ENCODE measurements at regions not wholly inside any gene's neighbourhood (a gene's known extent, or its start where the extent isn't known, plus 50 kb on each side); places are given as distances from the start of the nearest gene placed in this dataset.

DNA sequence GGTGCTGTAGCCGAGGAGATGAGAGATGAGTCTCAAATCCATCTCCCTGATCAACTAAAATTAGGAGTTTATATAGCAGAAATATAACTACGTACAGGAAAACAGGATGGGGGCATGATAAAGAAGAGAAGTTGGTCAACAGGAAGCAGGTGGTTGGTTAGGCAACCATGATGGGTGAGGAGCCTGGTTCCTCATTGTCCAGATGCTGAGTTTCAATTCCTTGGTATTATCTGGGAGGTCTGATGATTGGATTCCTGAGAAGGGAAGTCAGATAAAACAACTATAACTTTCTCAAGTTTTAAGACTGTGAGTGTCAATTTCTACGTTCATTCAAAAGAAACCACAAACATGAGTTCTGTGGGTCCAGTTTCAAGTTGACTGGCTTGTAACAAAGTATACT, 323.9 kb downstream of the MTRR start:
- no peak overlapping the region for H2AFZ ChIP-seq (ENCODE audit: low read depth, low read length, severe bottlenecking)

DNA sequence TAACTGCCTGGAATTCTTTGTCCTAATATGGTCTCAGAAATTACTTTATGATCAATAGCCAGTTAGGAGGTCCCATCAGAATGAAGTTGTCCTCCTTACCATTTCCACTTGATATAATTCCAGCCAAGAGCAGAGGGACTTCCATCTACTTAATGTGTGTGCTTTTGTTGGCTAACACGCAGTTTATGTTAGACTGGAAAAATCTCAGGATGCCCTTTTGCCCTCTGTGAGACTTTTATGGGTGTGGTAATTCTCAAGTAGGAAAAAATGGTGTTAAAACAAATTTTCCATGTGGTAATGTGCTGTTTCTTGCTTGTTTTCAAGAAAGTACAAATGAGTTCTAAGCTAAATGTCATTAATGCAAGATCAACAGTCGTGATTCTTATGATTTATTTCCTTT, 327.1 kb downstream of the MTRR start:
- H3K9ac ChIP-seq (ENCODE audit: low read length) = no peak overlapping the region
- no peak overlapping the region for H3K27ac ChIP-seq (ENCODE audit: low read depth, low read length)
- no peak overlapping the region for H2AFZ ChIP-seq (ENCODE audit: low read depth, low read length, severe bottlenecking)
- no peak overlapping the region for H3K4me3 ChIP-seq (ENCODE audit: insufficient read depth, low read length, poor library complexity, severe bottlenecking)
- H3K79me2 ChIP-seq (ENCODE audit: insufficient read depth, low read length) = no peaks in the 10 kb centered on the region
- no peaks in the 10 kb centered on the region for H3K27me3 ChIP-seq (ENCODE audit: low read length)
- no peaks in the 10 kb centered on the region for H4K20me1 ChIP-seq (ENCODE audit: low read depth, low read length)
- no peaks in the 10 kb centered on the region for H3K36me3 ChIP-seq (ENCODE audit: low read length)
- peaks cover 5% of the 10 kb centered on the region; the same call in 1 of the 2 replicates for H3K9me3 ChIP-seq (ENCODE audit: insufficient read depth, low read length)
- no peak overlapping the region for H3K4me2 ChIP-seq (ENCODE audit: low read depth, low read length, poor library complexity, severe bottlenecking)
- TF ChIP-seq EZH2phosphoT487 (conservative IDR thresholded peaks at IDR 0.05; ENCODE audit: low read length) = no peak
- TF ChIP-seq, protein P1, sequence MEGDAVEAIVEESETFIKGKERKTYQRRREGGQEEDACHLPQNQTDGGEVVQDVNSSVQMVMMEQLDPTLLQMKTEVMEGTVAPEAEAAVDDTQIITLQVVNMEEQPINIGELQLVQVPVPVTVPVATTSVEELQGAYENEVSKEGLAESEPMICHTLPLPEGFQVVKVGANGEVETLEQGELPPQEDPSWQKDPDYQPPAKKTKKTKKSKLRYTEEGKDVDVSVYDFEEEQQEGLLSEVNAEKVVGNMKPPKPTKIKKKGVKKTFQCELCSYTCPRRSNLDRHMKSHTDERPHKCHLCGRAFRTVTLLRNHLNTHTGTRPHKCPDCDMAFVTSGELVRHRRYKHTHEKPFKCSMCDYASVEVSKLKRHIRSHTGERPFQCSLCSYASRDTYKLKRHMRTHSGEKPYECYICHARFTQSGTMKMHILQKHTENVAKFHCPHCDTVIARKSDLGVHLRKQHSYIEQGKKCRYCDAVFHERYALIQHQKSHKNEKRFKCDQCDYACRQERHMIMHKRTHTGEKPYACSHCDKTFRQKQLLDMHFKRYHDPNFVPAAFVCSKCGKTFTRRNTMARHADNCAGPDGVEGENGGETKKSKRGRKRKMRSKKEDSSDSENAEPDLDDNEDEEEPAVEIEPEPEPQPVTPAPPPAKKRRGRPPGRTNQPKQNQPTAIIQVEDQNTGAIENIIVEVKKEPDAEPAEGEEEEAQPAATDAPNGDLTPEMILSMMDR (IDR thresholded peaks at IDR 0.05; ENCODE audit: insufficient read depth, low read length, poor library complexity, severe bottlenecking) = no peak
- H3K9me2 ChIP-seq (replicated peaks; ENCODE audit: insufficient read depth, low read length) = no peaks in the 10 kb centered on the region
- H3F3A ChIP-seq (ENCODE audit: insufficient read depth) = no peaks in the 10 kb centered on the region

More for the DNA sequence above, 323.9 kb downstream of the MTRR start:
- Histone ChIP-seq H3K9ac (ENCODE audit: low read length) (no peak overlapping the region), H3K27ac (ENCODE audit: low read depth, low read length) (no peak overlapping the region), H4K20me1 (ENCODE audit: low read depth, low read length) (no peaks in the 10 kb centered on the region), H3K9me3 (ENCODE audit: insufficient read depth, low read length) (peaks cover 5% of the 10 kb centered on the region; the same call in 1 of the 2 replicates), H3K9me2 (replicated peaks; ENCODE audit: insufficient read depth, low read length) (no peaks in the 10 kb centered on the region), H3K36me3 (ENCODE audit: low read length) (no peaks in the 10 kb centered on the region), H3K4me3 (ENCODE audit: insufficient read depth, low read length, poor library complexity, severe bottlenecking) (no peak overlapping the region), H3K4me2 (ENCODE audit: low read depth, low read length, poor library complexity, severe bottlenecking) (no peak overlapping the region), H3F3A (ENCODE audit: insufficient read depth) (no peaks in the 10 kb centered on the region), H3K27me3 (ENCODE audit: low read length) (no peaks in the 10 kb centered on the region), H3K79me2 (ENCODE audit: insufficient read depth, low read length) (no peaks in the 10 kb centered on the region)
- TF ChIP-seq EZH2phosphoT487 (conservative IDR thresholded peaks at IDR 0.05; ENCODE audit: low read length) = no peak
- TF ChIP-seq, protein P1 (IDR thresholded peaks at IDR 0.05; ENCODE audit: insufficient read depth, low read length, poor library complexity, severe bottlenecking) = no peak

DNA sequence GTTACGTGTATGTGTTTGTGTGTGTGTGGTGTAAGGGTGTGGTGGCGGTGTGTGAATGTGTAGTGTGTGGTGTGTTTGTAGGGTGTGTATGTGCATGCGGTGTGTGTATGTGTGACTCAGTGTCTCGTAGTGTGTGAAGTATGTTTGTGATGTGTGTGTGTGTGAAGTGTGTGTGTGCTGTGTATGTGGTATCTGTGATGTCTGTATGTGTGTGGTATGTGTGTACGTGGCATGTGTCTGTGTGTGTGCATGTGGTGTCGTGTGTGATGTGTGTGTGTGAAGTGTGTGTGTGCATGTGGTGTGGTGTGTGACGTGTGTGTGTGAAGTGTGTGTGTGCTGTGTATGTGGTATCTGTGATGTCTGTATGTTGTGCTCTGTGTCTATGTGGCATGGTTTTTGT, 339.4 kb downstream of the MTRR start:
- Histone ChIP-seq H3K36me3 (ENCODE audit: low read length) (no peaks in the 10 kb centered on the region), H2AFZ (ENCODE audit: low read depth, low read length, severe bottlenecking) (no peak overlapping the region), H3K27me3 (ENCODE audit: low read length) (no peaks in the 10 kb centered on the region), H3K27ac (ENCODE audit: low read depth, low read length) (no peak overlapping the region), H3K4me3 (ENCODE audit: insufficient read depth, low read length, poor library complexity, severe bottlenecking) (no peak overlapping the region), H3K79me2 (ENCODE audit: insufficient read depth, low read length) (no peaks in the 10 kb centered on the region), H3K9me3 (ENCODE audit: insufficient read depth, low read length) (no peaks in the 10 kb centered on the region), H3K4me2 (ENCODE audit: low read depth, low read length, poor library complexity, severe bottlenecking) (no peak overlapping the region), H4K20me1 (ENCODE audit: low read depth, low read length) (no peaks in the 10 kb centered on the region), H3F3A (ENCODE audit: insufficient read depth) (no peaks in the 10 kb centered on the region), H3K9ac (ENCODE audit: low read length) (no peak overlapping the region), H3K9me2 (replicated peaks; ENCODE audit: insufficient read depth, low read length) (no peaks in the 10 kb centered on the region)
- TF ChIP-seq, protein P1 (IDR thresholded peaks at IDR 0.05; ENCODE audit: insufficient read depth, low read length, poor library complexity, severe bottlenecking) = no peak
- TF ChIP-seq EZH2phosphoT487 (conservative IDR thresholded peaks at IDR 0.05; ENCODE audit: low read length) = no peak
